GM19324 (cell line): ENCODE measurements at regions not wholly inside any gene's neighbourhood (a gene's known extent, or its start where the extent isn't known, plus 50 kb on each side); places are given as distances from the start of the nearest gene placed in this dataset.

Experiments
- ATAC-seq: cut with Tn5 transposase; IDR thresholded peaks from one replicate; pipeline ENCODE4 v1.9.1; 2021; ENCODE audit warnings: mild to moderate bottlenecking, moderate library complexity; ENCODE audit not compliant: unreplicated experiment, low FRiP score

- ATAC-seq, result no peak
Measured at GRCh38 chr2:186429104-186429503, 57.0 kb upstream of the ZC3H15 start.

DNA sequence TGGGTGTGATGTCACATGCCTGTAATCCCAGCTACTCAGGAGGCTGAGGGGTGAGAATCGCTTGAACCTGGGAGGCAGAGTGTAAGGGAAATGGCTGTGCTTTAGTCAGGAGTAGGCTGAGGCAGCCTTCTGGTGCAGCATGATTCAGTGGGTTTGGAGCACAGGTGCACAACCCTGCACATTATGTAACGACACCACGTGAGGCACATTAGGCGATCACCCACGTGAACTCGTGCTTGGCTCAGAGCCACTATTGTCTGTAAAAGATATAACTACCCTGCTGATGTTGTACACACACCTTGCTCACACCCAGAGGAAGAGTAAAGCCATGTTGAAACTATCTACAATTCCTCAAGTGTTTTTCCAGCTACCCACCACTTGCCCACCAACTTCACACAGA is 54.8 kb upstream of the ZC3H15 start:
- no peak for ATAC-seq

DNA sequence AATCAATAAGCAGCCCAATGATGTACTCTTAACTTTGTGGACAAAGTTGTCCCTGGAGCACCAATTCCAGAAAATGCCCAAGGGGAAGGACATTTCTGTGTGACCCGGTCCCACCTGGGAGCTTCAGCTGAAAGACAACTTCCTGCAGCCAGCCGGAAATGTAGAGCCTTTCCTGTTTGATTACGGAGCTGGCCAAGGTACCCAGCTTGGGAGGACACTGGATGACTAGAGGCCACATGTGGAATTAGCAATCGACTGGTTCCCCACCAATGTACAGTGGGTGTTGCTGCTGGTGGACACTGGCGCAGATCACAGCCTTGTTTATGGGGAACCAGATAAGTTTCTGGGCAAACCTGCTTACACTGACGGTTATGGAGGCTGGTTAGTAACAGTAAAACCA is 53.0 kb upstream of the ZC3H15 start:
- no peak for ATAC-seq

DNA sequence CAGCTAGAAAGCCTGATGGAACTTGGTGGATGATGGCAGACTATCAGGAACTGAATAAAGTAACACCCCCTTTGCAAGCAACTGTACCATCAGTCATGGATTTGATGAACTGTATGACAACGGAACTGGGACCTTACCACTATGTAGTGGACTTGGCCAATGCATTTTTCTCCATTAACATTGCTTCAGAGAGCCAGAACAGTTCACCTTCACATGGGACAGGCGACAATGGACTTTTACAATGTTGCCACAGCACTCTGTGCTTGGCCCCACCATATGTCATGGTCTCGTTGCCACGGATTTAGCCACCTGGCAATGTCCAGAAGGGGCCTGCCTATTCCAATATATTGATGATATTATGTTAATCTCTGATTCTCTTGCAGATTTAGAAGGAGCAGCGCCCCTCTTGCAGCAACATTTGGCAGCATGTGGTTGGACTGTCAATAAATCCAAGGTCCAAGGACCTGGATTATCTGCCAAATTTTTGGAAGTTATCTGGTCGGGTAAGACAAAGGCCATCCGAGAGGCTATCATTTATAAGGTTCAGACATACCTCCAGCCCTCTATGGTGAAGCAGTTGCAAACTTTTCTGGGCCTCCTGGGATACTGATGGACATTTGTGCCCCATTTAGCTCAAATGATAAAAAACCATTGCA is 52.2 kb upstream of the ZC3H15 start:
- ATAC-seq, result no peak
